ENCODE measurements at regions not wholly inside any gene's neighbourhood (a gene's known extent, or its start where the extent isn't known, plus 50 kb on each side); places are given as distances from the start of the nearest gene placed in this dataset.

GRCh38 chr18:75659535-75660023 is 232.1 kb upstream of the SMIM21 start:
- no peak for DNase-seq (ENCODE audit: low spot score)

GRCh38 chr18:75658330-75658729 is 230.8 kb upstream of the SMIM21 start:
- no peak for DNase-seq (ENCODE audit: low spot score)

GRCh38 chr18:75656563-75657247 is 229.2 kb upstream of the SMIM21 start:
- DNase-seq (ENCODE audit: low spot score), result no peak

- DNase-seq (ENCODE audit: low spot score), result no peak
These were observed 228.5 kb upstream of the SMIM21 start for GRCh38 chr18:75656035-75656434.

- DNase-seq (ENCODE audit: low spot score), result no peak
These were observed 227.6 kb upstream of the SMIM21 start for GRCh38 chr18:75654851-75655751.

GRCh38 chr18:75654386-75654785 is 226.9 kb upstream of the SMIM21 start:
- DNase-seq (ENCODE audit: low spot score), result no peak

GRCh38 chr18:75652528-75652927 is 225.0 kb upstream of the SMIM21 start:
- DNase-seq (ENCODE audit: low spot score), result no peak

GRCh38 chr18:75644871-75645270 is 217.4 kb upstream of the SMIM21 start:
- no peak for DNase-seq (ENCODE audit: low spot score)

GRCh38 chr18:75643083-75643482 is 215.6 kb upstream of the SMIM21 start:
- DNase-seq (ENCODE audit: low spot score), result no peak

GRCh38 chr18:75639472-75639831 is 211.9 kb upstream of the SMIM21 start:
- no peak for DNase-seq (ENCODE audit: low spot score)

GRCh38 chr18:75638776-75639471 is 211.4 kb upstream of the SMIM21 start:
- peak; percentile 79 for DNase-seq (ENCODE audit: low spot score)

GRCh38 chr18:75638223-75638775 is 210.8 kb upstream of the SMIM21 start:
- no peak for DNase-seq (ENCODE audit: low spot score)

GRCh38 chr18:75635096-75635495 is 207.6 kb upstream of the SMIM21 start:
- no peak for DNase-seq (ENCODE audit: low spot score)

GRCh38 chr18:75625966-75626365 is 198.5 kb upstream of the SMIM21 start:
- DNase-seq (ENCODE audit: low spot score), result no peak

- DNase-seq (ENCODE audit: low spot score), result no peak
These were observed 197.4 kb upstream of the SMIM21 start for GRCh38 chr18:75624869-75625268.

- DNase-seq (ENCODE audit: low spot score), result no peak
These were observed 194.3 kb upstream of the SMIM21 start for GRCh38 chr18:75621818-75622217.

GRCh38 chr18:75618146-75618545 is 190.6 kb upstream of the SMIM21 start:
- DNase-seq (ENCODE audit: low spot score), result no peak

- no peak for DNase-seq (ENCODE audit: low spot score)
These were observed 185.0 kb upstream of the SMIM21 start for GRCh38 chr18:75612456-75612855.

- no peak for DNase-seq (ENCODE audit: low spot score)
These were observed 180.2 kb upstream of the SMIM21 start for GRCh38 chr18:75607701-75608100.

GRCh38 chr18:75592527-75592926 is 165.0 kb upstream of the SMIM21 start:
- no peak for DNase-seq (ENCODE audit: low spot score)

GRCh38 chr18:75588412-75588811 is 160.9 kb upstream of the SMIM21 start:
- no peak for DNase-seq (ENCODE audit: low spot score)

GRCh38 chr18:75587131-75587530 is 159.6 kb upstream of the SMIM21 start:
- DNase-seq (ENCODE audit: low spot score), result no peak

All from globus pallidus (tissue), 1 donor.